Esophagus squamous epithelium (tissue), 5 donors: ENCODE measurements at regions not wholly inside any gene's neighbourhood (a gene's known extent, or its start where the extent isn't known, plus 50 kb on each side); places are given as distances from the start of the nearest gene placed in this dataset.

Experiments
- DNase-seq: peaks from one replicate; lab custom pipeline; 2025; lab: John Stamatoyannopoulos, UW
- H3K27ac ChIP-seq, 4 donors: fragments of 200-600 bp; sonication (generic); one replicate each; pipeline ENCODE4 v1.5.1; 2016 to 2019; ENCODE audit warnings: mild to moderate bottlenecking in 1 of 4
- H3K27me3 ChIP-seq, 4 donors: fragments of 200-600 bp; sonication (generic); 1 replicate in 3 of 4; 2 replicates in 1 of 4; pipeline versions ENCODE4 v1.5.1 to v1.6.0; 2017 to 2021; ENCODE audit warnings: antibody characterized with exemption in 1 of 4
- H3K36me3 ChIP-seq, 3 donors: fragments of 200-600 bp; sonication (generic); one replicate each; pipeline ENCODE4 v1.5.1; 2016 to 2019
- H3K4me1 ChIP-seq, 3 donors: fragments of 200-600 bp; sonication (generic); one replicate each; pipeline ENCODE4 v1.5.1; 2017 to 2019
- H3K4me3 ChIP-seq, 4 donors: fragments of 200-600 bp; sonication (generic); 1 replicate in 3 of 4; 2 replicates in 1 of 4; pipeline ENCODE4 v1.5.1; 2016 to 2019; ENCODE audit warnings: mild to moderate bottlenecking in 2 of 4, moderate library complexity in 1 of 4
- H3K9me3 ChIP-seq, 3 donors: fragments of 200-600 bp; sonication (generic); one replicate each; pipeline ENCODE4 v1.5.1; 2016 to 2019
- CTCF ChIP-seq, 6 experiments: fragments of 450-650 bp in 4 of 6; fragments of 200-600 bp in 2 of 6; sonication (generic) in 2 of 6; IDR thresholded peaks; one replicate each; pipeline ENCODE4 v1.5.1; 2016 to 2019; ENCODE audit warnings: antibody characterized with exemption in 6 of 6, mild to moderate bottlenecking in 4 of 6, moderate library complexity in 4 of 6
- POLR2A ChIP-seq, 4 donors: fragments of 450-650 bp; IDR thresholded peaks; one replicate each; pipeline ENCODE4 v1.6.1; 2017; ENCODE audit warnings: antibody characterized with exemption in 4 of 4, mild to moderate bottlenecking in 4 of 4, moderate library complexity in 3 of 4
- WGBS, 2 donors: methylation state at CpG; one replicate each; pipeline ENCODE4 v1.1.5; 2018; 5-methylcytosine and 5-hydroxymethylcytosine counted together
- intact Hi-C: fragments of 100-400 bp; cut with DNase I; formaldehyde crosslinking; loops from one replicate; pipeline ENCODE4 v1.15.0; 2022
- donor health status: DM: yes; HTN: yes; CAD: no.

GRCh38 chr5:109580225-109580624 lies 109.5 kb upstream of the MAN2A1 start:
- H3K9me3 ChIP-seq: no peaks in the 10 kb centered on the region
- TF ChIP-seq POLR2A (IDR thresholded peaks at IDR 0.05): no peak
- TF ChIP-seq CTCF (IDR thresholded peaks at IDR 0.05): no peak
- H3K36me3 ChIP-seq: no peaks in the 10 kb centered on the region
- H3K27me3 ChIP-seq: no peaks in the 10 kb centered on the region
- 62 to 69% methylated on average over 3 of the region's 3 CpGs for WGBS, 2 donors
- intact Hi-C loops: no loop called here
- no peaks in the 10 kb centered on the region for H3K4me1 ChIP-seq
- no peak overlapping the region for H3K4me3 ChIP-seq
- H3K27ac ChIP-seq: no peak overlapping the region
- DNase-seq: no peak

GRCh38 chr5:109575506-109575905 lies 114.2 kb upstream of the MAN2A1 start:
- TF ChIP-seq POLR2A (IDR thresholded peaks at IDR 0.05): no peak
- TF ChIP-seq CTCF (IDR thresholded peaks at IDR 0.05): no peak
- WGBS, 2 donors: 88 to 94% methylated on average over 2 of the region's 2 CpGs
- no peaks in the 10 kb centered on the region for H3K9me3 ChIP-seq
- intact Hi-C loops: no loop called here
- H3K27me3 ChIP-seq: no peaks in the 10 kb centered on the region
- H3K36me3 ChIP-seq: no peaks in the 10 kb centered on the region
- no peak for DNase-seq
- H3K4me3 ChIP-seq: no peak overlapping the region
- H3K27ac ChIP-seq: no peak overlapping the region
- no peaks in the 10 kb centered on the region for H3K4me1 ChIP-seq

GRCh38 chr5:109574985-109575384 lies 114.7 kb upstream of the MAN2A1 start:
- H3K36me3 ChIP-seq: no peaks in the 10 kb centered on the region
- no peak for DNase-seq
- intact Hi-C loops: no loop called here
- H3K4me3 ChIP-seq: no peak overlapping the region
- no peaks in the 10 kb centered on the region for H3K27me3 ChIP-seq
- H3K9me3 ChIP-seq: no peaks in the 10 kb centered on the region
- H3K27ac ChIP-seq: no peak overlapping the region
- no peaks in the 10 kb centered on the region for H3K4me1 ChIP-seq
- TF ChIP-seq CTCF (IDR thresholded peaks at IDR 0.05): no peak

- DNase-seq: no peak
- TF ChIP-seq CTCF (IDR thresholded peaks at IDR 0.05) (no peak), POLR2A (IDR thresholded peaks at IDR 0.05) (no peak)
- H3K27me3 ChIP-seq: no peaks in the 10 kb centered on the region
- no peak overlapping the region for H3K27ac ChIP-seq
- H3K9me3 ChIP-seq: no peaks in the 10 kb centered on the region
- no peaks in the 10 kb centered on the region for H3K36me3 ChIP-seq
- intact Hi-C loops: no loop called here
- H3K4me3 ChIP-seq: no peak overlapping the region
- no peaks in the 10 kb centered on the region for H3K4me1 ChIP-seq
- WGBS, 2 donors: 61 to 74% methylated on average over 3 of the region's 3 CpGs
These were observed 116.0 kb upstream of the MAN2A1 start for GRCh38 chr5:109573766-109574165.

- Histone ChIP-seq H3K27ac (no peak overlapping the region), H3K27me3 (no peaks in the 10 kb centered on the region), H3K9me3 (no peaks in the 10 kb centered on the region), H3K4me1 (no peaks in the 10 kb centered on the region), H3K4me3 (no peak overlapping the region), H3K36me3 (no peaks in the 10 kb centered on the region)
- no peak for DNase-seq
- intact Hi-C loops: no loop called here
- no peak for TF ChIP-seq CTCF (IDR thresholded peaks at IDR 0.05)
- no peak for TF ChIP-seq POLR2A (IDR thresholded peaks at IDR 0.05)
- 82 to 85% methylated on average over 4 of the region's 4 CpGs for WGBS, 2 donors
These were observed 116.5 kb upstream of the MAN2A1 start for GRCh38 chr5:109573256-109573655.
